Fibroblast of mammary gland (primary cell): ENCODE measurements at regions not wholly inside any gene's neighbourhood (a gene's known extent, or its start where the extent isn't known, plus 50 kb on each side); places are given as distances from the start of the nearest gene placed in this dataset.
"Not testable (repeated sequence)": the region's sequence is repeated elsewhere in the genome, so short reads cannot be mapped to it uniquely, and the experiment has no call there.

Source experiments
- DNase-seq: peaks from one replicate; pipeline ENCODE4 v3.0.0-alpha.2; 2010; ENCODE audit warnings: low read depth
- H3K4me3 ChIP-seq: 2 replicates; pipeline ENCODE4 v1.5.1; 2011; ENCODE audit warnings: low read depth, mild to moderate bottlenecking, low read length, moderate library complexity; ENCODE audit not compliant: control insufficient read depth
- TF ChIP-seq, protein P1 (sequence below): conservative IDR thresholded peaks from 2 replicates; pipeline ENCODE4 v1.5.1; 2011; ENCODE audit warnings: low read depth, low read length, inconsistent platforms; ENCODE audit not compliant: control insufficient read depth, insufficient read depth

GRCh38 chr3:176848431-176849214, 348.7 kb downstream of the TBL1XR1 start:
- TF ChIP-seq, protein P1, sequence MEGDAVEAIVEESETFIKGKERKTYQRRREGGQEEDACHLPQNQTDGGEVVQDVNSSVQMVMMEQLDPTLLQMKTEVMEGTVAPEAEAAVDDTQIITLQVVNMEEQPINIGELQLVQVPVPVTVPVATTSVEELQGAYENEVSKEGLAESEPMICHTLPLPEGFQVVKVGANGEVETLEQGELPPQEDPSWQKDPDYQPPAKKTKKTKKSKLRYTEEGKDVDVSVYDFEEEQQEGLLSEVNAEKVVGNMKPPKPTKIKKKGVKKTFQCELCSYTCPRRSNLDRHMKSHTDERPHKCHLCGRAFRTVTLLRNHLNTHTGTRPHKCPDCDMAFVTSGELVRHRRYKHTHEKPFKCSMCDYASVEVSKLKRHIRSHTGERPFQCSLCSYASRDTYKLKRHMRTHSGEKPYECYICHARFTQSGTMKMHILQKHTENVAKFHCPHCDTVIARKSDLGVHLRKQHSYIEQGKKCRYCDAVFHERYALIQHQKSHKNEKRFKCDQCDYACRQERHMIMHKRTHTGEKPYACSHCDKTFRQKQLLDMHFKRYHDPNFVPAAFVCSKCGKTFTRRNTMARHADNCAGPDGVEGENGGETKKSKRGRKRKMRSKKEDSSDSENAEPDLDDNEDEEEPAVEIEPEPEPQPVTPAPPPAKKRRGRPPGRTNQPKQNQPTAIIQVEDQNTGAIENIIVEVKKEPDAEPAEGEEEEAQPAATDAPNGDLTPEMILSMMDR = no peak
- no peak overlapping the region for H3K4me3 ChIP-seq
- no peak for DNase-seq

DNA sequence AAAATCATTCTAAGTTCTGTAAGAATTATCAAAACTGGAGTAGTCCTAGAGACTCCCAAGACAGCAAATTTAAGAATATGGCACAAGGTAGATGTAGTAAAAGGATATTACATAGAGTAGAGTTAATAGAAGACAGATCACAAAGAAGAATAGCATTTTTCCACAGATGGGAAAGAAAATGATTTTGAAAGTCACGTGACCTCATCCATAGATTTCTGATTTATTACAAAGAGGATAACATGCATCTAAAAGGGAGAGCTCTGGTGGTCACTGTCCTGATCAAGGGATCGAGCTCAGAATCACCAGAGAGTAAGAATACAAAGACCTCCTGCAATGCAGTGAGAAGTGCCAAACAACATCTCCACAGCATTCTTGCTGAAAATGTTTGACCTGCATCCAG, 354.4 kb downstream of the TBL1XR1 start:
- DNase-seq = no peak
- TF ChIP-seq, protein P1 = no peak
- H3K4me3 ChIP-seq = no peak overlapping the region

DNA sequence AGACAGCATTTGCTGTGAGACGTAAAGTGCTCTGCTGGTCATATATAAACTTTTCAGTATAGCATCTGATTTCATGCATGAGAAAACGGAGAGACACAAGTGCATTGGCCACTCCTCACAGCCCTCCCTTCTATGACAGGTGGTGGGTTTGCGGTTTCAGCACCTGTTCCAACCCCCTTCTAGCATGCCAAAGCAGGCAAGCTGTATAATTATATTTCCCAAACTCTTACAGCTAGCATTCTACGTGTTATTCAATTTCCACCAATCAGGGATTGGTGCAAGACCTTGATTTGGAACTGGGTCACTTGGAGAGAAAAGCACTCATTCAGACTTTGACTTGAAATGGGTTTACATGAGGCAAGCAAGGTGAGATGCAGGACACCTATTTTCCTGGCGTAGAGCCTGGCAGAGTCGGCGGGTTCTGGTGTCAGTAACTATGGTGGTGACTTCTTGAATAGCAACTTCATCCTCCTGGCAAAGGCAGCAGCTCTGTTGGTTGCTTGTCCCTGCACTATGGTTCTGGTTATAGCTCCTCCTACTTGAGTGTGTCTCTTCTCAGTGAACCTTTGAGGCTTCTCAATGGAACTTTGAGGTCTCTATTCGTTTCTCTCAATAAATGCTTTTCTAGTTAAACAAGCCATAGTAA, 356.5 kb downstream of the TBL1XR1 start:
- no peak for DNase-seq
- H3K4me3 ChIP-seq = no peak overlapping the region
- TF ChIP-seq, protein P1 = no peak

DNA sequence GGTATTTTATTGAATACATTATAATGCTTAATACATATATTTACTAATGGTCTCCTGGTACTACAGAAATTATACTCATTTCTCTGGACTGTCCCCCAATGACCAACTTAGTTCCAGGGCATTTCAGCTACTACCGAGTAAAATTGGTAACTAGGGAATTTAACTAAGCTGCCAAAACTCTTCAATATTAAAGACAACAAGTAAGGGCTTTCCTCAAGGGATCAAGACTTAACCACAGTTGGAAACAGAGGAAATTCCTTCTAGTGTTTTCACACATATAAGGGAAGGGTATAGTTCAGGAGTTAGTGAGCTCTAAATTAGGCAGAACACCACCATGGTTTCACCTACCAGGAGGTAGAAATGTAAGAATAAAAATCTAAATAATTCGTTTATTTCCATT, 357.4 kb downstream of the TBL1XR1 start:
- no peak overlapping the region for H3K4me3 ChIP-seq
- TF ChIP-seq, protein P1 = no peak
- DNase-seq = no peak

DNA sequence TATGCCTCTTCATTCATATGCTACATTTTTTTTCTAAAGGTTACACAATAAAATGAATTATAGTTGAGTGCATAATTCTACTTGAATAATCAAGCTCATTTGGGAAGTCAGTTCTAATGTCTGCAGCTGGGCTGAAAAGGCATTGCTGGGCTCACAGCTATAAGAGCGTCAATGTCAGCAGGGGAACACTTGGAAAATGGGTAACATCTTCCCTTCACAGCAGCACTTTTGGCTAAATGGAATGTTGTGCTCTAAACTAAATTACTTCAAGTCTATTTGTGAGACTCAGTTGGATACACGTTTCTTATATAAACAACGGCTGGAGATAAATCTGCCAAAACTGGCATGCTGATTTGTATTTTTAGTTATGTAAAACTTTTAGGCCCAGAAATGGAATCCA, 357.8 kb downstream of the TBL1XR1 start:
- no peak for DNase-seq
- TF ChIP-seq, protein P1 = no peak
- no peak overlapping the region for H3K4me3 ChIP-seq

DNA sequence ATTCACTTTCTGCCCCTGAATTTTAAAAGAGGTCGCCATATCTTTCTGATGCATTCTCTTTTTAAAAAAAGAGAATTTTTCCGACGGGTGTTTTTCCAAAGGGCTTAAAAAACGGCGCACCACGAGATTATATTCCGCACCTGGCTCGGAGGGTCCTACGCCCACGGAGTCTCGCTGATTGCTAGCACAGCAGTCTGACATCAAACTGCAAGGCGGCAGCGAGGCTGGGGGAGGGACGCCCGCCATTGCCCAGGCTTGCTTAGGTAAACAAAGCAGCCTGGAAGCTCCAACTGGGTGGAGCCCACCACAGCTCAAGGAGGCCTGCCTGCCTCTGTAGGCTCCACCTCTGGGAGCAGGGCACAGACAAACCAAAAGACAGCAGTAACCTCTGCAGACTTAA, 370.0 kb downstream of the TBL1XR1 start:
- not testable (repeated sequence) for H3K4me3 ChIP-seq, DNase-seq

DNA sequence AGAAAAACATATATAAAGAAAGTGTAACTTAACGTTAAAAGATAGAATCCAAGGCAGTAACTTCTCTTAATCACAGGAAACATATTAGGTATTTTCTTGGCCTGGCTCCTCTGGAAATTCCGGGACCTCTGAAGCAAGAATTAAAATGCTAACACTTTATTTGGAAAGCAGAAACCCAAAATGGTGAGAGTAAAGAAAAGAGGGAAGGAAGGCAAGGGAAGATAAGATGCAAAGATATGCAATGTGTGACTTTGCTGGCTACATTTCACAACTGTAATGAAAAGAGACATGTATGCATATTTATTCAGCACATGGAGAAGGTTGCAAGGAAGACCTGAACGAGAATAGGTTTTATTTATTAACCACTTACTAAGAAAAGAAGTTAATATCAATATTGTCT, 372.5 kb downstream of the TBL1XR1 start:
- TF ChIP-seq, protein P1 = no peak
- no peak overlapping the region for H3K4me3 ChIP-seq
- no peak for DNase-seq
